Epithelial cell of proximal tubule (primary cell): ENCODE measurements at regions not wholly inside any gene's neighbourhood (a gene's known extent, or its start where the extent isn't known, plus 50 kb on each side); places are given as distances from the start of the nearest gene placed in this dataset.

Source experiments
- DNase-seq: peaks from one replicate; pipeline ENCODE4 v3.0.0-alpha.2; 2011; ENCODE audit warnings: low read depth
- H3K4me3 ChIP-seq: 2 replicates; pipeline ENCODE4 v1.5.1; 2011; ENCODE audit warnings: low read depth, mild to moderate bottlenecking, low read length
- TF ChIP-seq, protein P1 (sequence below): conservative IDR thresholded peaks from 2 replicates; pipeline ENCODE4 v1.5.1; 2012; ENCODE audit warnings: low read depth, mild to moderate bottlenecking, low read length

DNA sequence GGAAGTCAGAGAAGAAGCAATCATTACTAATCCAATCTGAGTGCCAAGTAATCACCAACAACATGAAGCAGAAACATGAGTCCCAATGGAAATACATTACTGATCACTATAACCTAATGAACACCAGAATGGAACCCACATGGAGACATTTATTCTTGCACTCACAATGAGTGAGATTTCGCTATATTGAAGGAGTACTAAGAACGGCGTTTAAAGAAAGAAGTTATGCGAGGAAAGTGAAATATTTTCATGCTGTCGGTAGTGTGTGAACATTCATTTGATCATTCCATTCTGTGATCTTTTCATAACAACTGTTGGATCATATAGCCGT, 181.1 kb downstream of the IRS1 start:
- DNase-seq, result no peak
- no peak overlapping the region for H3K4me3 ChIP-seq
- TF ChIP-seq, protein P1, sequence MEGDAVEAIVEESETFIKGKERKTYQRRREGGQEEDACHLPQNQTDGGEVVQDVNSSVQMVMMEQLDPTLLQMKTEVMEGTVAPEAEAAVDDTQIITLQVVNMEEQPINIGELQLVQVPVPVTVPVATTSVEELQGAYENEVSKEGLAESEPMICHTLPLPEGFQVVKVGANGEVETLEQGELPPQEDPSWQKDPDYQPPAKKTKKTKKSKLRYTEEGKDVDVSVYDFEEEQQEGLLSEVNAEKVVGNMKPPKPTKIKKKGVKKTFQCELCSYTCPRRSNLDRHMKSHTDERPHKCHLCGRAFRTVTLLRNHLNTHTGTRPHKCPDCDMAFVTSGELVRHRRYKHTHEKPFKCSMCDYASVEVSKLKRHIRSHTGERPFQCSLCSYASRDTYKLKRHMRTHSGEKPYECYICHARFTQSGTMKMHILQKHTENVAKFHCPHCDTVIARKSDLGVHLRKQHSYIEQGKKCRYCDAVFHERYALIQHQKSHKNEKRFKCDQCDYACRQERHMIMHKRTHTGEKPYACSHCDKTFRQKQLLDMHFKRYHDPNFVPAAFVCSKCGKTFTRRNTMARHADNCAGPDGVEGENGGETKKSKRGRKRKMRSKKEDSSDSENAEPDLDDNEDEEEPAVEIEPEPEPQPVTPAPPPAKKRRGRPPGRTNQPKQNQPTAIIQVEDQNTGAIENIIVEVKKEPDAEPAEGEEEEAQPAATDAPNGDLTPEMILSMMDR, result no peak

DNA sequence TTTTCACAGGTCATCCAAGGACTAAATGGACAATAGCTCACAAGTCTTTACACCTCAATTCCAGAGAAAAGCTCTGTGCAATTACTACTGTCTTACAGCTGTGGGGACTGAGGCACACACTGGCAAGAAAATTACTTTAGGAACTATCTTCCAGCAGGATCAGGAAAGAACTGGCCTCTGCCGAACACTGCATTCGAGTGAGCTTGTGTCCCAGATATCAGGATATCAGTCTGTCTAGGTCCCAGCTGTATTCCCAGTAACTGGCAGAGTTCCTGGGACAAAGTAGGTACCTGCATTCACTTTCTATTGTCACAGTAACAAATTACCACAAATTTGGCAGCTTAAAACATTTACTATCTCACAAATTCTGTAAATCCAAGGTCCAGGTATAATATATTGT, 183.7 kb downstream of the IRS1 start:
- TF ChIP-seq, protein P1, result no peak
- H3K4me3 ChIP-seq, result no peak overlapping the region
- no peak for DNase-seq

DNA sequence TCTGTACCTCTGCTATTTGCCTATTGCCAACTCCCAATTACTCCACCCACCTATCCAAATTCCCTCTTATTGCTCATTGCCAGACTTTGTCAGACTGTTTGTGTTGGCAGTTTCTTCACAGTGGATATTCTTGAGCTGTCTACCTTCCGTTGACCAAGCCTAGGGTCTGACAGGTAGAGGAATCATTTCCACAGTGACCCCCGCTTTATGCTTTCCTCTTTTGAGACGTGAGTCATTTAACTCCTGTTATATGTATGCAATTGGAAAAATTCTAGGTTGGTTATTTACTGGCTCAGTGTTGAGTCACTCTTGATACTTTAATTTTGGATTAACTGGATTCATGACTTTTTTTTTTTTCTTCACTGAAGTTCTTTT, 187.7 kb downstream of the IRS1 start:
- DNase-seq, result peak; percentile 39

DNA sequence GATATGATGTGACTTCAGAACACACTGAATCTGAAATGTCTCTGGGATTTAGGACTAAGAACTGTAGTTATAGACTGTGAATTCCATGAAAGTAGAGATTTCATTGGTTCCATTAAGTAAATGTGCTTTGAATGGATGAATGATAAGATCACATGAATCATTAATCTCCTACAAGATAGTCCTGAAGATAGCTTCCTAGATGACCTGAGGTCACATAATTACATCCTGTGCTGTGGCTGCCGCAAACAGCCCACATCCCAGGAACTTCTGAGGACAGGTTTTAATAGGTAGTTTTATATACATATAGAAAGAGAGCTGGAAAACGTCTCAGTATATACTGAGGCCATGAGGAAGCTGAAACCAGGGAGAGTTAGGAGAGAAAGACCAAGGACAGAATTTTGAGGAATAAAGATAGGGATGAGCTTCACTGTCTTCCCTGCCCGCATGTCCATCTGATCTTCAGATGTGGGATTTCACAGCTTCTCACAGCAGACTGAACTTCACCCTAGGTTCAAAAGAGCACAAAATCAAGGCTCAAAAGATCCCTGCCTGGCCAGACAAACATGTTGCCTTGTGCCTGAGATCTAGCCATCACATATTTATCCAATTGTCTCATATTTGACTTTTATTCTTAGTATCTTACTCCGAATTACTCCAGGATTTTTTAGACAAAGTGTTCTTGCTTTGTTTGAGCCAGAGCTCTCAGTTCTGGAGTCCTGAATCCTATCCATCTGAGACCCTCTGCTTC, 188.2 kb downstream of the IRS1 start:
- no peak for DNase-seq
- TF ChIP-seq, protein P1, result no peak
- no peak overlapping the region for H3K4me3 ChIP-seq

More for the DNA sequence above, 187.7 kb downstream of the IRS1 start:
- TF ChIP-seq, protein P1, result no peak
- H3K4me3 ChIP-seq, result no peak overlapping the region

DNA sequence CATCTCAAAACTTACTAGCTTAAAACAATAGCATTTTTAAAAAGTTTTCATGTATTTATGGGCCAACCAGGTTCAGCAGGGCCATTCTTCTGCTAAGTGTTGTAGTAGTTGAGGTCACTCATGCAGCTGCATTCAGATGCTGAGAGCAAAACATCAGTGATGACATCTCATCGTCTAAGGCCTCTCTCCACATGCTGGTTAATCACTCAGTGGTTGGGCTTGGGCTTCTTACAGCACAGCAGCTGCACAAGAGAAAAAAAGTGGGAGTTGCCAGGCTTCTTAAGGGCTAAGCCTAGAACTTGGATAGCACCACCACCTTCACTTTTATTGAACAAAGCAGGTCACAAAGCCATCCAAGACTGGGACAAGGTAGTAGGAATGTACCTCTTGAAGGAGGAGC, 190.3 kb downstream of the IRS1 start:
- TF ChIP-seq, protein P1, result no peak
- H3K4me3 ChIP-seq, result no peak overlapping the region
- no peak for DNase-seq

DNA sequence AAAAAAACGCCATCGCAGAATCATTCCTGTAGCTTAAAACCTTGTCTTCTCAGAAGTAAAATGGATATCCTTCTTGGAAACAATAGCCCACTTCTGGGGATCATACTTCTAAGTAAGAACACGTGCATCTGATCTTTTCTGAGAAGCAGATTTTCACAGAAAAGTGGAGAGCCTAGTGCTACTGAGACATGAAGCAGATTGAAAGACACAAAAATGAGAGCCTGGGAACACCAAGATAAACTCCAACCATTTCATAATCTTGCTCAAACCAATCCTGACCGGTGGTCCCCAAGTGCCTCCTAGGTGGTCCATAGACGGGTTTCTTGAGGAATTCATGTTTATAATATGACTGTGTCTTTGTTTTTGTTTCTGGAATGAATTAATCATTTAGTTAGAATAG, 191.2 kb downstream of the IRS1 start:
- DNase-seq, result no peak
- H3K4me3 ChIP-seq, result no peak overlapping the region
- TF ChIP-seq, protein P1, result no peak

DNA sequence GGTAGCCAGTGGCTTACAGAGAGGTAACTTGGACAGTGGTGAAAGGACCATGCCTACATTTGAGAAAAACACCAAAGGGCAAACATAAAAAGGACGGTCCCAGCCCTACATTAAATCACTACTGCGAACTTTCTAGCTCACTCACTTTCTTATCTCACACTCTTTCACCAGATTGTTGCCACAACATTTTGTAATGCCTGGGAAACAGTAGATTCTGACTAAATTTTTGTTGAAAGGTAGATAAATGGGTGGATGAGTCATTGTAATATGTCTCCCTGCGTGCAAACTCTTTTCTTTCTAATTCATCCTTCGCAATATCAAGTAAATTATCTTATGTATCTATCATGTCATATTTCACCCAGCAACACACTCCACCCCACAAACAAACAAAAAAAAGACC, 192.2 kb downstream of the IRS1 start:
- TF ChIP-seq, protein P1, result no peak
- DNase-seq, result no peak
- no peak overlapping the region for H3K4me3 ChIP-seq
